A549 (cell line): ENCODE measurements at regions not wholly inside any gene's neighbourhood (a gene's known extent, or its start where the extent isn't known, plus 50 kb on each side); places are given as distances from the start of the nearest gene placed in this dataset.

ENCODE experiments used
- ATAC-seq, 2 experiments: fragments of 200-7000 bp in 1 of 2; fragments of >200 bp in 1 of 2; cut with Nextera tagmentation in 1 of 2; cut with Tn5 transposase in 1 of 2; 3 replicates each; pipeline versions ENCODE4 v1.8.0 to v1.9.1; 2018 to 2020; ENCODE audit warnings: mild to moderate bottlenecking in 1 of 2, moderate library complexity in 1 of 2
- CTCF ChIA-PET: fragments of 300-600 bp; sonication (Branson Sonifier 250); formaldehyde crosslinking; extraction: SDS; loops from one replicate; lab custom pipeline; 2021; ENCODE audit warnings: antibody characterized with exemption, inconsistent platforms; lab: Yijun Ruan, JAX
- POLR2A ChIA-PET: fragments of 350-600 bp; formaldehyde crosslinking; extraction: SDS; loops from one replicate; lab custom pipeline; 2021; ENCODE audit warnings: antibody characterized with exemption, inconsistent platforms; lab: Yijun Ruan, JAX
- DNase-seq, 2 experiments: peaks; one replicate each; pipeline versions ENCODE4 v3.0.0 to v3.0.0-alpha.2; 2011 to 2016; ENCODE audit warnings: low read depth in 1 of 2, low spot score in 1 of 2
- FAIRE-seq: peaks from 2 replicates; lab custom pipeline; 2011; peaks lifted over from hg19 to GRCh38; lab: Jason Lieb, UNC
- H3K27ac ChIP-seq, 2 experiments: fragments of >200 bp; sonication (Bioruptor Twin); formaldehyde crosslinking; 3 replicates each; pipeline ENCODE4 v1.5.1; 2016 to 2017
- H3K4me1 ChIP-seq: fragments of >200 bp; sonication (Bioruptor Twin); formaldehyde crosslinking; 3 replicates; pipeline ENCODE4 v1.6.1; 2016
- H3K4me2 ChIP-seq: fragments of >200 bp; sonication (Bioruptor Twin); formaldehyde crosslinking; 3 replicates; pipeline ENCODE4 v1.6.1; 2016
- H3K4me3 ChIP-seq: fragments of >200 bp; sonication (Bioruptor Twin); formaldehyde crosslinking; 3 replicates; pipeline ENCODE4 v1.5.1; 2016
- H3K9me3 ChIP-seq: fragments of >200 bp; sonication (Bioruptor Twin); formaldehyde crosslinking; 3 replicates; pipeline ENCODE4 v1.6.1; 2016
- CBX8 ChIP-seq: fragments of 200-600 bp; sonication (generic); IDR thresholded peaks from 2 replicates; pipeline ENCODE4 v1.6.1; 2016
- EHF ChIP-seq: fragments of 250-450 bp; sonication (Bioruptor Pico); IDR thresholded peaks from 2 replicates; pipeline ENCODE4 v1.5.0; 2020; ENCODE audit warnings: mild to moderate bottlenecking
- ESRRA ChIP-seq: fragments of 150-350 bp; IDR thresholded peaks from 2 replicates; pipeline ENCODE4 v1.6.1; 2014; ENCODE audit warnings: mild to moderate bottlenecking, low read length, borderline replicate concordance
- FOSL2 ChIP-seq, 2 experiments: fragments of 450-650 bp in 1 of 2; fragments of >200 bp in 1 of 2; sonication (Bioruptor Twin) in 1 of 2; formaldehyde crosslinking; IDR thresholded peaks; 2 replicates each; pipeline versions ENCODE4 v1.5.0 to v1.6.1; 2016 to 2020; ENCODE audit warnings: mild to moderate bottlenecking in 1 of 2, moderate library complexity in 1 of 2
- FOXS1 ChIP-seq: fragments of 250-450 bp; sonication (Bioruptor Pico); IDR thresholded peaks from 2 replicates; pipeline ENCODE4 v1.5.0; 2020; ENCODE audit warnings: mild to moderate bottlenecking, moderate library complexity
- HDAC2 ChIP-seq: fragments of 200-600 bp; sonication (generic); IDR thresholded peaks from 2 replicates; pipeline ENCODE4 v1.6.1; 2016
- JUNB ChIP-seq: fragments of >200 bp; sonication (Bioruptor Twin); formaldehyde crosslinking; IDR thresholded peaks from 2 replicates; pipeline ENCODE4 v1.6.1; 2016
- KDM1A ChIP-seq: fragments of 200-600 bp; sonication (generic); IDR thresholded peaks from 2 replicates; pipeline ENCODE4 v1.6.1; 2016; ENCODE audit warnings: low read depth, mild to moderate bottlenecking
- KDM5A ChIP-seq: fragments of 200-600 bp; sonication (generic); IDR thresholded peaks from 2 replicates; pipeline ENCODE4 v1.6.1; 2016; ENCODE audit warnings: antibody characterized with exemption, mild to moderate bottlenecking
- MAZ ChIP-seq: fragments of 150-350 bp; IDR thresholded peaks from 2 replicates; pipeline ENCODE4 v1.6.1; 2014; ENCODE audit warnings: antibody characterized with exemption, low read depth, low read length, borderline replicate concordance
- NFE2L2 ChIP-seq: fragments of 150-350 bp; conservative IDR thresholded peaks from 2 replicates; pipeline ENCODE4 v1.6.1; 2014; ENCODE audit warnings: low read length
- POLR2A ChIP-seq: IDR thresholded peaks from 2 replicates; pipeline ENCODE4 v1.6.1; 2012; ENCODE audit warnings: mild to moderate bottlenecking, low read length
- RARB ChIP-seq: fragments of 250-450 bp; sonication (Bioruptor Pico); IDR thresholded peaks from 2 replicates; pipeline ENCODE4 v1.8.0; 2021; ENCODE audit warnings: mild to moderate bottlenecking, moderate library complexity
- RFX5 ChIP-seq: fragments of 450-650 bp; IDR thresholded peaks from 2 replicates; pipeline ENCODE4 v1.7.1; 2014; ENCODE audit warnings: antibody characterized with exemption, mild to moderate bottlenecking, moderate library complexity
- RNF2 ChIP-seq: fragments of 200-600 bp; sonication (generic); IDR thresholded peaks from 2 replicates; pipeline ENCODE4 v1.6.1; 2016; ENCODE audit warnings: low read depth, mild to moderate bottlenecking, antibody characterized with exemption, moderate library complexity, borderline replicate concordance
- TFCP2L1 ChIP-seq: fragments of 250-450 bp; sonication (Bioruptor Pico); IDR thresholded peaks from 2 replicates; pipeline ENCODE4 v1.5.0; 2021; ENCODE audit warnings: mild to moderate bottlenecking
- ZC3H11A ChIP-seq: fragments of 450-650 bp; IDR thresholded peaks from 2 replicates; pipeline ENCODE4 v1.6.1; 2014; ENCODE audit warnings: antibody characterized with exemption, mild to moderate bottlenecking
- ZNF302 ChIP-seq: fragments of 250-450 bp; sonication (Bioruptor Pico); IDR thresholded peaks from 2 replicates; pipeline ENCODE4 v1.9.0; 2021; ENCODE audit warnings: inconsistent platforms, mild to moderate bottlenecking, moderate library complexity
- WGBS: methylation state at CpG from one replicate; pipeline ENCODE4 v1.1.6; 2017; ENCODE audit errors: missing lambda C conversion rate; 5-methylcytosine and 5-hydroxymethylcytosine counted together
- TF ChIP-seq, protein P1 (sequence below): fragments of 200-600 bp; sonication (generic); IDR thresholded peaks from 2 replicates; pipeline ENCODE4 v1.6.1; 2016; ENCODE audit warnings: antibody characterized with exemption, mild to moderate bottlenecking, moderate library complexity
- TF ChIP-seq, protein P2 (sequence below): fragments of 450-650 bp; IDR thresholded peaks from 2 replicates; pipeline ENCODE4 v1.6.1; 2014; ENCODE audit warnings: antibody characterized with exemption
- TF ChIP-seq, protein P3 (sequence below): fragments of >200 bp; sonication (Bioruptor Twin); formaldehyde crosslinking; IDR thresholded peaks from 3 replicates; pipeline ENCODE4 v1.5.1; 2016
- TF ChIP-seq, protein P4 (sequence below): fragments of >200 bp; sonication (Bioruptor Twin); formaldehyde crosslinking; IDR thresholded peaks from 3 replicates; pipeline ENCODE4 v1.6.1; 2016
- TF ChIP-seq, protein P5 (sequence below): IDR thresholded peaks from 2 replicates; pipeline ENCODE4 v1.6.1; 2012
- TF ChIP-seq, protein P6 (sequence below): fragments of >200 bp; sonication (Bioruptor Twin); formaldehyde crosslinking; IDR thresholded peaks from 2 replicates; pipeline ENCODE4 v1.6.1; 2016

DNA sequence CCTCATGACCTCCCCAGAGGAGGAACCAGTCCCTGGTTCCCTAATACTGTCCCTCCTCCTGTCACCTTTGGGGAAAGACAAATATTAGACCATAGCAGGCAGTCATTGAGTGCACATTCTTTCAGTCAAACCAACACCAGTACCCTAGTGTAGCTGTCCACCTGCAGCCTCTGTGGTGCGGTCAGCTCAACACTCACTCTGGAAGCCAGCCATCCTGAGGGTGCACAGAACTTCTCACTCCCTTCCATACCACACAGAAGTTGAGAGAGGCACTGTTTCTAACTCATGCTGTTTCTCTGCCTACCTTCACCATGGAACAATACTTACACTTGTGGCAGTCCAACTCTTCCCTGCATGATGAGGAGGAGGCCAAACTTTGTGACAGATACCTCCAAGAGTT lies 175.6 kb upstream of the FOXN2 start:
- no peak overlapping the region for H3K27ac ChIP-seq
- peak; percentile 38 to 47; a peak in 3 of 6 replicates for ATAC-seq
- WGBS = 0% methylated on average over 1 of the region's 1 CpG
- no peaks in the 10 kb centered on the region for H3K9me3 ChIP-seq
- no peak for TF ChIP-seq POLR2A
- TF ChIP-seq, protein P1, sequence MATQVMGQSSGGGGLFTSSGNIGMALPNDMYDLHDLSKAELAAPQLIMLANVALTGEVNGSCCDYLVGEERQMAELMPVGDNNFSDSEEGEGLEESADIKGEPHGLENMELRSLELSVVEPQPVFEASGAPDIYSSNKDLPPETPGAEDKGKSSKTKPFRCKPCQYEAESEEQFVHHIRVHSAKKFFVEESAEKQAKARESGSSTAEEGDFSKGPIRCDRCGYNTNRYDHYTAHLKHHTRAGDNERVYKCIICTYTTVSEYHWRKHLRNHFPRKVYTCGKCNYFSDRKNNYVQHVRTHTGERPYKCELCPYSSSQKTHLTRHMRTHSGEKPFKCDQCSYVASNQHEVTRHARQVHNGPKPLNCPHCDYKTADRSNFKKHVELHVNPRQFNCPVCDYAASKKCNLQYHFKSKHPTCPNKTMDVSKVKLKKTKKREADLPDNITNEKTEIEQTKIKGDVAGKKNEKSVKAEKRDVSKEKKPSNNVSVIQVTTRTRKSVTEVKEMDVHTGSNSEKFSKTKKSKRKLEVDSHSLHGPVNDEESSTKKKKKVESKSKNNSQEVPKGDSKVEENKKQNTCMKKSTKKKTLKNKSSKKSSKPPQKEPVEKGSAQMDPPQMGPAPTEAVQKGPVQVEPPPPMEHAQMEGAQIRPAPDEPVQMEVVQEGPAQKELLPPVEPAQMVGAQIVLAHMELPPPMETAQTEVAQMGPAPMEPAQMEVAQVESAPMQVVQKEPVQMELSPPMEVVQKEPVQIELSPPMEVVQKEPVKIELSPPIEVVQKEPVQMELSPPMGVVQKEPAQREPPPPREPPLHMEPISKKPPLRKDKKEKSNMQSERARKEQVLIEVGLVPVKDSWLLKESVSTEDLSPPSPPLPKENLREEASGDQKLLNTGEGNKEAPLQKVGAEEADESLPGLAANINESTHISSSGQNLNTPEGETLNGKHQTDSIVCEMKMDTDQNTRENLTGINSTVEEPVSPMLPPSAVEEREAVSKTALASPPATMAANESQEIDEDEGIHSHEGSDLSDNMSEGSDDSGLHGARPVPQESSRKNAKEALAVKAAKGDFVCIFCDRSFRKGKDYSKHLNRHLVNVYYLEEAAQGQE = no peak
- H3K4me2 ChIP-seq = no peak overlapping the region
- DNase-seq = no peak
- H3K4me1 ChIP-seq = no peaks in the 10 kb centered on the region
- FAIRE-seq = peak; percentile 23
- ChIA-PET CTCF (no interaction called here), POLR2A (no interaction called here)
- H3K4me3 ChIP-seq = no peak overlapping the region

DNA sequence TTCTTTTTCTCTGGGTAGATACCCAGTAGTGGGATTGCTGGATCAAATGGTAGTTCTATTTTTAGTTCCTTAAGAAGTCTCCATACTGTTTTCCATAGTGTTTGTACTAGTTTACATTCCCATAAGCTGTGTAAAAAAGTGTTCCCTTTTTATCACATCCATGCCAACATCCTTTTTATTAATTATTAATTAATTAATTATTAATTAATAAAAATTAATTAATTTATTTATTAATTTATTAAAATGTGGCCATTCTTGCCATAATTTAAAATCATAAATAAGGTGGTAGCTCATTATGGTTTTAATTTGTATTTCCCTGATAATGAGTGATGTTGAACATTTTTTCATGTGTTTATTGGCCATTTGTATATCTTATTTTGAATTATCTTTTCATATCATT lies 173.9 kb upstream of the FOXN2 start:
- ChIA-PET POLR2A (no interaction called here), CTCF (interaction anchor here (1.5 kb wide), 1 partner anchor 24 kb away, joined by 3 read pairs; no protein-coding TSS in a partner anchor)
- Histone ChIP-seq H3K9me3 (no peaks in the 10 kb centered on the region), H3K4me1 (no peaks in the 10 kb centered on the region), H3K27ac (no peak overlapping the region), H3K4me3 (no peak overlapping the region), H3K4me2 (no peak overlapping the region)
- TF ChIP-seq, protein P2, sequence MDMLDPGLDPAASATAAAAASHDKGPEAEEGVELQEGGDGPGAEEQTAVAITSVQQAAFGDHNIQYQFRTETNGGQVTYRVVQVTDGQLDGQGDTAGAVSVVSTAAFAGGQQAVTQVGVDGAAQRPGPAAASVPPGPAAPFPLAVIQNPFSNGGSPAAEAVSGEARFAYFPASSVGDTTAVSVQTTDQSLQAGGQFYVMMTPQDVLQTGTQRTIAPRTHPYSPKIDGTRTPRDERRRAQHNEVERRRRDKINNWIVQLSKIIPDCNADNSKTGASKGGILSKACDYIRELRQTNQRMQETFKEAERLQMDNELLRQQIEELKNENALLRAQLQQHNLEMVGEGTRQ = no peak
- no peak for TF ChIP-seq RFX5
- no peak for TF ChIP-seq TFCP2L1
- TF ChIP-seq FOSL2 (IDR thresholded peaks at IDR 0.05) = no peak
- no peak for TF ChIP-seq FOSL2 (CRISPR knock-in tag; IDR thresholded peaks at IDR 0.05)
- no peak for TF ChIP-seq EHF (CRISPR knock-in tag)
- TF ChIP-seq ZC3H11A = no peak
- TF ChIP-seq RARB = no peak
- no peak for TF ChIP-seq MAZ
- no peak for TF ChIP-seq ESRRA
- no peak for TF ChIP-seq KDM1A
- TF ChIP-seq RNF2 = no peak
- TF ChIP-seq CBX8 = no peak
- no peak for TF ChIP-seq NFE2L2
- no peak for TF ChIP-seq HDAC2
- DNase-seq = no peak
- no peak for ATAC-seq
- FAIRE-seq = no peak

DNA sequence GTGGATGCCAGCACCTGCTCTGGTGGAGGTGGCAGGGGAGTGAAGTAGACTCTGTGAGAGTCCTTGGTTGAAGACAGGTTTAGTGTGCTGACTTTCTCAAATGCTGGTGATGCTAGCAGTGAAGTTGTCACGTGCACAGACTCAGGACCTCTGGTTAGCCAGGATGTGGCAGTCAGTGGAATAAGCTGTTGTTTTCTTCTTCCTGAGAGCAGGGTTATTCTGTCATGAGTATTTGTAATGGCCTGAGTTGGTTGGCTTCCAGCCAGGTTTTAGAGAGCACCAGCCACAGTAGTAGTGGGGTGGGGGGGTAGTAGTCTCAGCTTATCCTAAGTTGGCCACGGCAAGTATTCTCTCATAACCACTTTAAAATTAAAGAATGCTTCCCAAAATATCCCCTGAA lies 169.7 kb upstream of the FOXN2 start:
- TF ChIP-seq EHF (CRISPR knock-in tag) = no peak
- TF ChIP-seq, protein P3, sequence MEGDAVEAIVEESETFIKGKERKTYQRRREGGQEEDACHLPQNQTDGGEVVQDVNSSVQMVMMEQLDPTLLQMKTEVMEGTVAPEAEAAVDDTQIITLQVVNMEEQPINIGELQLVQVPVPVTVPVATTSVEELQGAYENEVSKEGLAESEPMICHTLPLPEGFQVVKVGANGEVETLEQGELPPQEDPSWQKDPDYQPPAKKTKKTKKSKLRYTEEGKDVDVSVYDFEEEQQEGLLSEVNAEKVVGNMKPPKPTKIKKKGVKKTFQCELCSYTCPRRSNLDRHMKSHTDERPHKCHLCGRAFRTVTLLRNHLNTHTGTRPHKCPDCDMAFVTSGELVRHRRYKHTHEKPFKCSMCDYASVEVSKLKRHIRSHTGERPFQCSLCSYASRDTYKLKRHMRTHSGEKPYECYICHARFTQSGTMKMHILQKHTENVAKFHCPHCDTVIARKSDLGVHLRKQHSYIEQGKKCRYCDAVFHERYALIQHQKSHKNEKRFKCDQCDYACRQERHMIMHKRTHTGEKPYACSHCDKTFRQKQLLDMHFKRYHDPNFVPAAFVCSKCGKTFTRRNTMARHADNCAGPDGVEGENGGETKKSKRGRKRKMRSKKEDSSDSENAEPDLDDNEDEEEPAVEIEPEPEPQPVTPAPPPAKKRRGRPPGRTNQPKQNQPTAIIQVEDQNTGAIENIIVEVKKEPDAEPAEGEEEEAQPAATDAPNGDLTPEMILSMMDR = no peak
- no peak for TF ChIP-seq JUNB
- TF ChIP-seq FOXS1 = no peak
- TF ChIP-seq, protein P4, sequence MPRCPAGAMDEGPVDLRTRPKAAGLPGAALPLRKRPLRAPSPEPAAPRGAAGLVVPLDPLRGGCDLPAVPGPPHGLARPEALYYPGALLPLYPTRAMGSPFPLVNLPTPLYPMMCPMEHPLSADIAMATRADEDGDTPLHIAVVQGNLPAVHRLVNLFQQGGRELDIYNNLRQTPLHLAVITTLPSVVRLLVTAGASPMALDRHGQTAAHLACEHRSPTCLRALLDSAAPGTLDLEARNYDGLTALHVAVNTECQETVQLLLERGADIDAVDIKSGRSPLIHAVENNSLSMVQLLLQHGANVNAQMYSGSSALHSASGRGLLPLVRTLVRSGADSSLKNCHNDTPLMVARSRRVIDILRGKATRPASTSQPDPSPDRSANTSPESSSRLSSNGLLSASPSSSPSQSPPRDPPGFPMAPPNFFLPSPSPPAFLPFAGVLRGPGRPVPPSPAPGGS = no peak
- TF ChIP-seq, protein P5, sequence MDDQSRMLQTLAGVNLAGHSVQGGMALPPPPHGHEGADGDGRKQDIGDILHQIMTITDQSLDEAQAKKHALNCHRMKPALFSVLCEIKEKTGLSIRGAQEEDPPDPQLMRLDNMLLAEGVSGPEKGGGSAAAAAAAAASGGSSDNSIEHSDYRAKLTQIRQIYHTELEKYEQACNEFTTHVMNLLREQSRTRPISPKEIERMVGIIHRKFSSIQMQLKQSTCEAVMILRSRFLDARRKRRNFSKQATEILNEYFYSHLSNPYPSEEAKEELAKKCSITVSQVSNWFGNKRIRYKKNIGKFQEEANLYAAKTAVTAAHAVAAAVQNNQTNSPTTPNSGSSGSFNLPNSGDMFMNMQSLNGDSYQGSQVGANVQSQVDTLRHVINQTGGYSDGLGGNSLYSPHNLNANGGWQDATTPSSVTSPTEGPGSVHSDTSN = no peak
- TF ChIP-seq, protein P6, sequence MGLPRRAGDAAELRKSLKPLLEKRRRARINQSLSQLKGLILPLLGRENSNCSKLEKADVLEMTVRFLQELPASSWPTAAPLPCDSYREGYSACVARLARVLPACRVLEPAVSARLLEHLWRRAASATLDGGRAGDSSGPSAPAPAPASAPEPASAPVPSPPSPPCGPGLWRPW = no peak
- TF ChIP-seq ZNF302 = no peak
- TF ChIP-seq KDM5A = no peak
- WGBS = 75% methylated on average over 2 of the region's 2 CpGs
- Histone ChIP-seq H3K4me3 (no peak overlapping the region), H3K9me3 (no peaks in the 10 kb centered on the region), H3K4me1 (no peaks in the 10 kb centered on the region), H3K4me2 (no peak overlapping the region), H3K27ac (no peak overlapping the region)
- ChIA-PET POLR2A (no interaction called here), CTCF (interaction anchor here (1.2 kb wide), 1 partner anchor 60 kb away, joined by 4 read pairs; no protein-coding TSS in a partner anchor)
- FAIRE-seq = no peak
- DNase-seq = no peak
- no peak for ATAC-seq
